Left ventricle myocardium inferior (tissue), 1 donor: ENCODE measurements at regions not wholly inside any gene's neighbourhood (a gene's known extent, or its start where the extent isn't known, plus 50 kb on each side); places are given as distances from the start of the nearest gene placed in this dataset.
"Not testable (repeated sequence)": the region's sequence is repeated elsewhere in the genome, so short reads cannot be mapped to it uniquely, and the experiment has no call there.

Experiments
- DNase-seq: peaks from one replicate; pipeline ENCODE4 v3.0.0-alpha.2; 2020
- H3K27ac ChIP-seq: fragments of 200-600 bp; replicated peaks from 2 replicates; pipeline ENCODE4 v1.8.0; 2021
- H3K27me3 ChIP-seq: fragments of 200-600 bp; 2 replicates; pipeline ENCODE4 v1.8.0; 2021; ENCODE audit warnings: low read depth
- H3K36me3 ChIP-seq: fragments of 200-600 bp; 2 replicates; pipeline ENCODE4 v1.8.0; 2021
- H3K4me1 ChIP-seq: fragments of 200-600 bp; 2 replicates; pipeline ENCODE4 v1.8.0; 2021
- H3K4me3 ChIP-seq: fragments of 200-600 bp; 2 replicates; pipeline ENCODE4 v1.8.0; 2021; ENCODE audit warnings: mild to moderate bottlenecking, moderate library complexity
- H3K9me3 ChIP-seq: fragments of 200-600 bp; replicated peaks from 2 replicates; pipeline ENCODE4 v1.8.0; 2021
- CTCF ChIP-seq: fragments of 200-600 bp; IDR thresholded peaks from 2 replicates; pipeline ENCODE4 v1.8.0; 2021; ENCODE audit warnings: antibody characterized with exemption, mild to moderate bottlenecking, borderline replicate concordance
- intact Hi-C: fragments of 100-400 bp; cut with micrococcal nuclease; formaldehyde crosslinking; loops from one replicate; pipeline ENCODE4 v1.11.0; 2022
- donor health status: DM: no; HTN: yes; CAD: no; lungs with severe emphysema.

DNA sequence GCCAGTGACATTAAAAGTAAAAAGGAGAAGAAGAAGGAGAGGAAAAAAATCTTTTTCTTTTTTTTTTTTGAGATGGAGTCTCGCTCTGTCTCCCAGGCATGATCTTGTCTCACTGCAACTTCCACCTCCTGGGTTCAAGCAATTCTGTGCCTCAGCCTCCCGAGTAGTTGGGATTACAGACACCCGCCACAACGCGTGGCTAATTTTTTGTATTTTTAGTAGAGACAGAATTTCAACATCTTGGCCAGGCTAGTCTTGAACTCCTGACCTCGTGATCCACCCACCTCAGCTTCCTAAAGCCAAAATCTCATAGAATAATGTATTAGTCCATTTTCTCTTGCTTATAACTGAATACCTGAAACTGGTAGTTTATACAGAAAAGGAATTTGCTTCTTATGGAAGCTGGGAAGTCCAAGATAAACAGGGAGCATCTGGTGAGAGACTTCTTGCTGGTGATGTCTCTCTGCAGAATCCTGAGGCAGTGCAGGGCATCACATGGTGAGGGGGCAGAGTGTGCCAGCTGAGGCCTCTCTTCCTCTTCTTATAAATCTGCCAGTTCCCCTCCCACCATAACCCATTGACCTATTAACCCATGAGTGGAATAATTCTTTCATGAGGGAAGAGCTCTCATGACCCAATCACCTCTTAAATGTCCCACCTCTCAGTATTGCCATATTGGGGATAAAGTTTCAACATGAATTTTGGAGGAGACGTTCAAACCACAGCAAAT is 466.3 kb downstream of the GADD45G start:
- TF ChIP-seq CTCF = no peak
- no peak overlapping the region for H3K27ac ChIP-seq
- no peak overlapping the region for H3K4me3 ChIP-seq
- H3K4me1 ChIP-seq = no peaks in the 10 kb centered on the region
- H3K9me3 ChIP-seq = no peaks in the 10 kb centered on the region
- no peaks in the 10 kb centered on the region for H3K36me3 ChIP-seq
- intact Hi-C loops = no loop called here
- no peak for DNase-seq
- H3K27me3 ChIP-seq = peaks cover 15% of the 10 kb centered on the region

- no peaks in the 10 kb centered on the region for H3K4me1 ChIP-seq
- intact Hi-C loops = no loop called here
- H3K27ac ChIP-seq = no peak overlapping the region
- no peaks in the 10 kb centered on the region for H3K36me3 ChIP-seq
- TF ChIP-seq CTCF = no peak
- no peaks in the 10 kb centered on the region for H3K9me3 ChIP-seq
- H3K4me3 ChIP-seq = no peak overlapping the region
- H3K27me3 ChIP-seq = peaks cover 27% of the 10 kb centered on the region
- no peak for DNase-seq
Observed at GRCh38 chr9:90073186-90073945, 468.6 kb downstream of the GADD45G start.

- peaks cover 27% of the 10 kb centered on the region for H3K27me3 ChIP-seq
- no peak overlapping the region for H3K27ac ChIP-seq
- no peaks in the 10 kb centered on the region for H3K4me1 ChIP-seq
- TF ChIP-seq CTCF = no peak
- intact Hi-C loops = no loop called here
- no peak for DNase-seq
- H3K36me3 ChIP-seq = no peaks in the 10 kb centered on the region
- no peak overlapping the region for H3K4me3 ChIP-seq
- H3K9me3 ChIP-seq = no peaks in the 10 kb centered on the region
Observed at GRCh38 chr9:90074316-90074962, 469.6 kb downstream of the GADD45G start.

GRCh38 chr9:90077598-90077997 is 472.8 kb downstream of the GADD45G start:
- H3K4me3 ChIP-seq, H3K27ac ChIP-seq, DNase-seq, intact Hi-C loops, H3K36me3 ChIP-seq, H3K4me1 ChIP-seq, H3K9me3 ChIP-seq: not testable (repeated sequence)
- H3K27me3 ChIP-seq = peaks cover 29% of the 10 kb centered on the region

DNA sequence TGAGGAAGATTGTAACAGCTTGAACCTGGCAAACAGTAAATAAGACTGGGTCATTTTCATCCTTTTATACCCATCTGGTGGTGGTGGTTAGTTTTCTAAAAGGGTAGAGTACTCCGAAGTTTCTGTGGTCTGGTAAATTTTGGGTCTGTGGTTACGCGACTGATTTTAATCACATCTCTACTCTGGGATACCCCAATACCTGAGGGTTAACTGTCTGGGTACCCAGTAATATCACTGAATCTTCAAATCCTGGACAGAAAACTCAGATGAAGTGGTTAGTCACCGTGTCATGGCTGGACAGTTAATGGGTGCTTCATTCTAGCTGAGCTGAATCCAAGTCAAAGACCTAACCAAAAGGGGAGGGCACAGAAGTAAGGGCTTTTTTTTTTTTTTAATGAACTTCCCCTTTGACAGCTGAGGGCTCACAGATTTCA is 474.2 kb downstream of the GADD45G start:
- Histone ChIP-seq H3K27me3 (peaks cover 17% of the 10 kb centered on the region), H3K4me3 (no peak overlapping the region), H3K36me3 (no peaks in the 10 kb centered on the region), H3K4me1 (no peaks in the 10 kb centered on the region), H3K9me3 (no peaks in the 10 kb centered on the region), H3K27ac (no peak overlapping the region)
- no peak for TF ChIP-seq CTCF
- intact Hi-C loops = no loop called here
- DNase-seq = no peak
